ENCODE measurements at regions not wholly inside any gene's neighbourhood (a gene's known extent, or its start where the extent isn't known, plus 50 kb on each side); places are given as distances from the start of the nearest gene placed in this dataset.

DNA sequence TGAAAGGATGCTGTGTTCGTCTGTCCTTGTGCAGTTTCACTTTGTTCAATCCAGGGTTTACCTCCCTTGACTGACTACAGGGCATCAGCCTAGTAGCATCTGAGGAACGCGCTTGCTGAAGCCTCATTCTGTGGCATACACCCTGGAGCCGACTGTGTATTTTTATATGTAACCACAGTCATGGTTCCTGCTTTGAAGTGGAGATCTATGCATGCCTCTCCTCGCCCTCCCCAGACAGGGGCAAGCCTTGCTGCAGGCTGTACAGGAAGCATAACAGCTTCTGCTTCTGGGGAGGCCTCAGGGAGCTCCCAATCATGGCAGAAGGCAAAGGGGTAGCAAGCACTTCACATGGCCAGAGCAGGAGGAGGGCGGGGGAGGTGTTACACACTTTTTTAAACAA, 262.1 kb downstream of the BCL11B start:
- no peak for DNase-seq (ENCODE audit: extremely low spot score)
- TF ChIP-seq, protein P1, sequence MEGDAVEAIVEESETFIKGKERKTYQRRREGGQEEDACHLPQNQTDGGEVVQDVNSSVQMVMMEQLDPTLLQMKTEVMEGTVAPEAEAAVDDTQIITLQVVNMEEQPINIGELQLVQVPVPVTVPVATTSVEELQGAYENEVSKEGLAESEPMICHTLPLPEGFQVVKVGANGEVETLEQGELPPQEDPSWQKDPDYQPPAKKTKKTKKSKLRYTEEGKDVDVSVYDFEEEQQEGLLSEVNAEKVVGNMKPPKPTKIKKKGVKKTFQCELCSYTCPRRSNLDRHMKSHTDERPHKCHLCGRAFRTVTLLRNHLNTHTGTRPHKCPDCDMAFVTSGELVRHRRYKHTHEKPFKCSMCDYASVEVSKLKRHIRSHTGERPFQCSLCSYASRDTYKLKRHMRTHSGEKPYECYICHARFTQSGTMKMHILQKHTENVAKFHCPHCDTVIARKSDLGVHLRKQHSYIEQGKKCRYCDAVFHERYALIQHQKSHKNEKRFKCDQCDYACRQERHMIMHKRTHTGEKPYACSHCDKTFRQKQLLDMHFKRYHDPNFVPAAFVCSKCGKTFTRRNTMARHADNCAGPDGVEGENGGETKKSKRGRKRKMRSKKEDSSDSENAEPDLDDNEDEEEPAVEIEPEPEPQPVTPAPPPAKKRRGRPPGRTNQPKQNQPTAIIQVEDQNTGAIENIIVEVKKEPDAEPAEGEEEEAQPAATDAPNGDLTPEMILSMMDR (IDR thresholded peaks at IDR 0.05; ENCODE audit: control extremely low read depth, extremely low read depth, low read depth, missing control alignments) = no peak
- POLR2A ChIA-PET = no interaction called here
- CTCF ChIA-PET = no interaction called here

DNA sequence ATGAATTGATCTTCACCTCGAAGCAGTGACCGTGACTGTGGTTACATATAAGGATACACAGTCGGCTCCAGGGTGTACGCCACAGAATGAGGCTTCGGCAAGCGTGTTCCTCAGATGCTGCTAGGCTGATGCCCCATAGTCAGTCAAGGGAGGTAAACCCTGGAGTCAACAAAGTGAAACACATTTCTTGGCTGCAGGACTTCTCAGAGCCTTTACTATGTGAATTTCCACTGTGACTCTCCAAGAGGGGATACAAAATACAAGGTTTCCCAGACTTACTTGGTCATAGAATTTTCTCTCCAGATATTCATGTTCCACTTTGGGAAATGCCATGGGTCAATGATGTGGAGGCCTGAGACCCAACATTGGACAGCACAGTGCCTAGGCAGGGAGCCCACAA, 260.6 kb downstream of the BCL11B start:
- ChIA-PET CTCF (no interaction called here), POLR2A (no interaction called here)
- TF ChIP-seq, protein P1 (IDR thresholded peaks at IDR 0.05; ENCODE audit: control extremely low read depth, extremely low read depth, low read depth, missing control alignments) = no peak
- DNase-seq (ENCODE audit: extremely low spot score) = no peak

DNA sequence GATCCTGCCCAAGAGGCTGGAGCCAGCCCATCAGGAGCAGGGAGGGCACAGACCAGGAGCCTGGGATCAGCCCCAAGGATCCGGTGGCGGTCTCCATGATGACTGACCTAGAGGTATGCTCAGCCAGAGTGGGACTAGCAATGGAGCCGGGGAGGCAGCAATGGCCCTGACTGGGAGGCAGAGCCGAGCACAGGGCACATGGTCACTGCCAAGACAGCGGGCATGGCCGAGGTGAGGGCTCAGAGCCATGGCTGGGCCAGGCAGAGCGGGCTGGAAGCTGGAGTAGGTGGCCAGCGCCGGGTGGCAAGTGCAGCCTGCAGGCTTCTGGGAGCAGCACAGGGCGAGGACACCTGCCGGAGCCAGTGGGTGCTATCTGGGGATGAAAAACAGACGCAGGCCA, 259.3 kb downstream of the BCL11B start:
- no peak for DNase-seq (ENCODE audit: extremely low spot score)
- ChIA-PET POLR2A (no interaction called here), CTCF (no interaction called here)
- TF ChIP-seq, protein P1 (IDR thresholded peaks at IDR 0.05; ENCODE audit: control extremely low read depth, extremely low read depth, low read depth, missing control alignments) = no peak

DNA sequence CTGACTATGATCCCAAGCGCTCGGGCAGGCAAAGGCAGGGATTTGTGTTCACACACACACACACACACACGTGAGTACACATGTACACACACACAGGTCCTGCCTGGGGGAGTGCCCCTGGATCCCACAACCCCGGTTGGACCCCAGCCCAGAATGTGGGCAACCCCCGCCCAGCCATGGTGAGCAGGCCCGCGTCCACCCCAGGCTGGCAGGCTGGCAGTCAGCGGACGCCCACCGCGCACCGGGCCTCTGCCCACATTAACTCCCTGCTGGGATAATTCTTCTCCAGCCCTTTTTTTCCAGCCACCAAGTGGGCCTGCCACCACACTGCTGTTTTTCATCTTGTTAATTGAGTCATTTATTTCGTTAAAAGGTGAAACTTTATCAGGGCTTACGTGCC, 256.2 kb downstream of the BCL11B start:
- no peak for DNase-seq (ENCODE audit: extremely low spot score)
- CTCF ChIA-PET = no interaction called here
- TF ChIP-seq, protein P1 (IDR thresholded peaks at IDR 0.05; ENCODE audit: control extremely low read depth, extremely low read depth, low read depth, missing control alignments) = no peak
- POLR2A ChIA-PET = no interaction called here

DNA sequence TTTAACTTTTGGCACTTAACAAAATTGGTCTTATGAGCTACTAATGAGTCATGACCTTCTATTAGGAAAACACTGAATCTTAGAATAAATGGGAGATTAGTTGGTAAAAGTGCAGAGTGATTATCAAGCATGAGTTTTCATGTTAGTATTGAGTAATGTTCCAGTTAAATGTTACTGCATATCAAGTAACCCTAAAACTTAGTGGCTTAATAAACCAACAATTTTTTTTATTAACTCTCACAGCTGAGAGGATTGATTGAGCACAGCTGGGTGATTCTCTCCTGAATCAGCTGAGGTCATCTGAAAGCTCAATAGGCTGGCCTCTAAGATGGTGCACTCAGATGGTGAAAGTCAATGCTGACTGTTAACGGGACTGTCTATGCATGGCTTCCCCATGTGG, 248.6 kb downstream of the BCL11B start:
- TF ChIP-seq, protein P1 (IDR thresholded peaks at IDR 0.05; ENCODE audit: control extremely low read depth, extremely low read depth, low read depth, missing control alignments) = no peak
- CTCF ChIA-PET = no interaction called here
- DNase-seq (ENCODE audit: extremely low spot score) = no peak
- POLR2A ChIA-PET = no interaction called here

DNA sequence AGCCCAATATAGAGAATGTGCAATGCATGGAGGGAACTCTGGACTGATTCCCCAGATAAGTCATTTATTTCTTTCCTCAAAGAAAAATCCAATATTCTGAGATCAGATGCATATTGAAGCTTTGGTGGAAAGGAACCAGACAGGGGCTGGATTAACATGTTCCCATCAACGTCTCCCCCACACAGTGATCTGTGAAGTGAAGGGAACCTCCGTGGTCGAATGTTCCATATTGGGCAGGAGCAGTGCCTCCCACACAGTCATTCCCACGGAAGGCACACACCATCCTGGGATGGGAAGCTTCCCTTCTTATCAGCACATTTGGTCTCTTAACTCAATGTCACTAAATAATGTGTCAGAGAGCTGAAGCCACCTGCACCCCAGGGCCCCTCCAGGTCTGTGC, 247.1 kb downstream of the BCL11B start:
- CTCF ChIA-PET = interaction anchor here (1.1 kb wide), 1 partner anchor 11 kb away, joined by 3 read pairs; no protein-coding TSS in a partner anchor
- POLR2A ChIA-PET = no interaction called here
- no peak for DNase-seq (ENCODE audit: extremely low spot score)
- TF ChIP-seq, protein P1 (IDR thresholded peaks at IDR 0.05; ENCODE audit: control extremely low read depth, extremely low read depth, low read depth, missing control alignments) = no peak

DNA sequence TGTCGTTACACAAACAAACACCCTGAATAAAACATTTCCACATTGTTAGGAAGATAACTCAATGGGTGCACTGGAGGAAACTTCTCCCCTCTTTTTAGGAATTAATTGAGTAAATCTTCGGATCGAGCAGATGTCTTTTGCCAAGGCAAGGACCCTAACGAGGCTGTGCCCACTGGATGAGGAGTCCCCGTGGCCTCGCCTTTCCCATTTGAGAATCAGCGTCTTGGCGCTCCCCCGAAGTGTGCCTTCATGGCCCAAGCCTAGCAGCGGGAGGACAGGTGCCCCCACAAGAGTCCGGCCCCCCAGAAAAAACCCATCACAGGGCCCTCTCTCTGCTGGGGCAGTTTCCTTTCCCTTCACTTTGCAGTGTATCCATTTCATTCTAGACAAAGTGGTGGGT, 246.6 kb downstream of the BCL11B start:
- ChIA-PET CTCF (interaction anchor here (1.1 kb wide), 1 partner anchor 12 kb away, joined by 3 read pairs; no protein-coding TSS in a partner anchor), POLR2A (no interaction called here)
- DNase-seq (ENCODE audit: extremely low spot score) = no peak
- TF ChIP-seq, protein P1 (IDR thresholded peaks at IDR 0.05; ENCODE audit: control extremely low read depth, extremely low read depth, low read depth, missing control alignments) = no peak
